Activated CD4-positive, alpha-beta T cell treated with anti-CD3 and anti-CD28 coated beads, Interleukin-2, Interleukin-4, amounts not matched to agents 100 ng/mL and 50 ng/mL, durations not matched to agents 16 hours and 8 hours (primary cell): ENCODE measurements at regions not wholly inside any gene's neighbourhood (a gene's known extent, or its start where the extent isn't known, plus 50 kb on each side); places are given as distances from the start of the nearest gene placed in this dataset.

Source experiments
- DNase-seq: peaks from one replicate; pipeline ENCODE4 v3.0.0-alpha.2; 2020; ENCODE audit warnings: low spot score

DNA sequence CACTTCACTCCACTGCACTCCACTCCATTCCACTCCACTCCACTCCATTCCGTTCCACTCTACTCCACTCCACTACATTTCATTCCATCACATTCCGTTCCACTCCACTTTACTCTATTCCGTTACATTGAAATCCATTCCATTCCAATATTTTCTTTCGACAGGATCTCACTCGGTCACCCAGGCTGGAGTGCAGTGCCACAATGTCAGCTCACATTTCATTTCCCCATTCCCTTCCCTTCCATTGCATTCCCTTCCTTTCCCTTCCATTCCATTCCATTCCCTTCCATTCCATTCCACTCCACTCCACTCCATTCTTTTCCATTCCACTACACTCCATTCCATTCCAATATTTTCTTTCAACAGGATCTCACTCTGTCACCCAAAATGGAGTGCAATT, 1407.6 kb upstream of the USP9Y start:
- DNase-seq: no peak

DNA sequence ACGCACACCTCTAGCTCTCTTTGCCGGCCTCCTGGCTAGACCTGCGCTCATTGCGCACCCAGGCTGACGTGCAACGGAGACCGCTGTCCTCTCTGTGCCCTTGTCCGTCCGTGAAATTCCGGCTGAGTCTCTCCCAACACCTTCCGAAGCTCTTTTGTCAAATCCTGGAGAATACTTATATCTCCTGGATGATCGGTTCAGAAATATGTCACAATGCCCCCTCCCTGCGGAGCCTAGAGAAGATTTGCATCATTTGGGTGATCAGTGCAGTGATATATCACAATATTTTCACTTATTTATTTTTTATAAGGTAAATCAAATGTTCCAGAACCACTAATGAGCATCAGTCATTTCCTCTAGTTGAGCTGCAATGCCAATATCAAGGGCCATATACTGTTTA, 1366.9 kb upstream of the USP9Y start:
- peak; percentile 0 for DNase-seq
